ENCODE measurements at regions not wholly inside any gene's neighbourhood (a gene's known extent, or its start where the extent isn't known, plus 50 kb on each side); places are given as distances from the start of the nearest gene placed in this dataset.

DNA sequence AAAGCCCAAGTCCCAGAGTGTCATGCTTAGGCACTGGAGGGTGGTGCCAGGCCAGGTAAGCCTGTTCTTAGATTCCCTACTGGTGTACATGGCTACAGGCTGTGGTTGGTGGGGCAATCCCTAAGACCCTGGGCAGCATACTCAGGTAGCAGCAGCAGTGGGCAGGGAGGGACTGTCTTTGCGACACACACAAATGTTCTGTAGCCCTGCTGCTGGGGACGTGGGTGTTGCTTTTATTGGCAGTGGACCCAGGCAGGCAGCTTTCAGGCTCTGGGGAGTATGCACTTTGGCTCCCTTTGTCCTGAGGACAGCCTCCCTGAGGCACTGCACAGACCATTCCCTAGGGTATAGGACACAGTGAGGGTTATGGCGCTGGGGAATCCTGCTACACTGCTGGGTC, 137.1 kb upstream of the ADAMTS19 start:
- TF ChIP-seq, protein P1, sequence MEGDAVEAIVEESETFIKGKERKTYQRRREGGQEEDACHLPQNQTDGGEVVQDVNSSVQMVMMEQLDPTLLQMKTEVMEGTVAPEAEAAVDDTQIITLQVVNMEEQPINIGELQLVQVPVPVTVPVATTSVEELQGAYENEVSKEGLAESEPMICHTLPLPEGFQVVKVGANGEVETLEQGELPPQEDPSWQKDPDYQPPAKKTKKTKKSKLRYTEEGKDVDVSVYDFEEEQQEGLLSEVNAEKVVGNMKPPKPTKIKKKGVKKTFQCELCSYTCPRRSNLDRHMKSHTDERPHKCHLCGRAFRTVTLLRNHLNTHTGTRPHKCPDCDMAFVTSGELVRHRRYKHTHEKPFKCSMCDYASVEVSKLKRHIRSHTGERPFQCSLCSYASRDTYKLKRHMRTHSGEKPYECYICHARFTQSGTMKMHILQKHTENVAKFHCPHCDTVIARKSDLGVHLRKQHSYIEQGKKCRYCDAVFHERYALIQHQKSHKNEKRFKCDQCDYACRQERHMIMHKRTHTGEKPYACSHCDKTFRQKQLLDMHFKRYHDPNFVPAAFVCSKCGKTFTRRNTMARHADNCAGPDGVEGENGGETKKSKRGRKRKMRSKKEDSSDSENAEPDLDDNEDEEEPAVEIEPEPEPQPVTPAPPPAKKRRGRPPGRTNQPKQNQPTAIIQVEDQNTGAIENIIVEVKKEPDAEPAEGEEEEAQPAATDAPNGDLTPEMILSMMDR (IDR thresholded peaks at IDR 0.05), result no peak

DNA sequence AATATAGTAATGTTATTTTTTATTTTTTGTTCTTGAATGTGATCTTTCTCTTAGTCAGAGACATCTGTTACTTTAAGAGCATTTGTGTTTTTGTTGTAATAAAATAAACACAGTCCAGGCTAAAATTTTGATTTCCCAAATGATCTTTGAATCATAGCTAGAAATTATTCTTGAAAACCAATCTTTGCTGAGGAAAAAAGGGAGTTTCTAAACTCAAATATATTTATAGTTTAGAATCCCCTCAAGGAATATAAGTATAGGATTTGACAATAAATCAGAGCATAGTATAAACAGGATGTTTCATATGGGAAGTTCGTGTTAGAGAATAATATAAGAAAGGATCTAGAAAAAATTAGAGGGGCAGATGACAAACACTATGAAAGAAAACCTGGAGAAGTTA, 118.8 kb upstream of the ADAMTS19 start:
- Histone ChIP-seq H3K4me3 (no peak overlapping the region), H3K27me3 (no peaks in the 10 kb centered on the region), H3K4me1 (no peaks in the 10 kb centered on the region), H3K9ac (ENCODE audit: low read depth in 2 of 2, low read length in 2 of 2) (no peak overlapping the region), H3K9me3 (no peaks in the 10 kb centered on the region), H3K27ac (no peak overlapping the region), H3K36me3 (no peaks in the 10 kb centered on the region)
- DNase-seq, result no peak
- TF ChIP-seq, protein P1 (IDR thresholded peaks at IDR 0.05), result no peak
- intact Hi-C loops (cut with DNase I), result no loop called here

More for the DNA sequence above, 137.1 kb upstream of the ADAMTS19 start:
- Histone ChIP-seq H3K36me3 (no peaks in the 10 kb centered on the region), H3K4me3 (no peak overlapping the region), H3K9ac (ENCODE audit: low read depth in 2 of 2, low read length in 2 of 2) (no peak overlapping the region), H3K27me3 (no peaks in the 10 kb centered on the region), H3K27ac (no peak overlapping the region), H3K9me3 (no peaks in the 10 kb centered on the region), H3K4me1 (no peaks in the 10 kb centered on the region)
- intact Hi-C loops (cut with DNase I), result no loop called here
- no peak for DNase-seq

DNA sequence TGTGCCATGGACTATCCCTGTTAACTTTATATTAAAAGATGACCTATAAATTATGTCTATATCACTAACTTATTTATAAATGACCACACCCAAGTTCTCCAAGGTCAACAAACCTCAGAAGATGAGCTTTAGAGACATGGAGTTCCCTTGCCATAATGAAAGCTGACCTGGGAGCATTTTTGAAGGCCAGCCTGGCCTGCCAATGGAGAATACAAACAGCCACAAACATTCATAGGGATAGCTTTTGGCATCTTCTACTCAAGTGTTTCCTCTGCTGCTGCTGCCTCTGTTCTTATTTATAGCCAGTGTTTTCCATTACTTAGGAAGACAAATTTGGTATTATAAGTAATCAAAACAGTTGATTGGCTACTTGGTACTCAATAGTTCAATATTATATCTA, 117.3 kb upstream of the ADAMTS19 start:
- H3K27me3 ChIP-seq, result no peaks in the 10 kb centered on the region
- DNase-seq, result no peak
- H3K4me1 ChIP-seq, result no peaks in the 10 kb centered on the region
- intact Hi-C loops (cut with DNase I), result no loop called here
- H3K4me3 ChIP-seq, result no peak overlapping the region
- no peak overlapping the region for H3K9ac ChIP-seq (ENCODE audit: low read depth in 2 of 2, low read length in 2 of 2)
- H3K27ac ChIP-seq, result no peak overlapping the region
- TF ChIP-seq, protein P1 (IDR thresholded peaks at IDR 0.05), result no peak
- H3K9me3 ChIP-seq, result no peaks in the 10 kb centered on the region
- H3K36me3 ChIP-seq, result no peaks in the 10 kb centered on the region

DNA sequence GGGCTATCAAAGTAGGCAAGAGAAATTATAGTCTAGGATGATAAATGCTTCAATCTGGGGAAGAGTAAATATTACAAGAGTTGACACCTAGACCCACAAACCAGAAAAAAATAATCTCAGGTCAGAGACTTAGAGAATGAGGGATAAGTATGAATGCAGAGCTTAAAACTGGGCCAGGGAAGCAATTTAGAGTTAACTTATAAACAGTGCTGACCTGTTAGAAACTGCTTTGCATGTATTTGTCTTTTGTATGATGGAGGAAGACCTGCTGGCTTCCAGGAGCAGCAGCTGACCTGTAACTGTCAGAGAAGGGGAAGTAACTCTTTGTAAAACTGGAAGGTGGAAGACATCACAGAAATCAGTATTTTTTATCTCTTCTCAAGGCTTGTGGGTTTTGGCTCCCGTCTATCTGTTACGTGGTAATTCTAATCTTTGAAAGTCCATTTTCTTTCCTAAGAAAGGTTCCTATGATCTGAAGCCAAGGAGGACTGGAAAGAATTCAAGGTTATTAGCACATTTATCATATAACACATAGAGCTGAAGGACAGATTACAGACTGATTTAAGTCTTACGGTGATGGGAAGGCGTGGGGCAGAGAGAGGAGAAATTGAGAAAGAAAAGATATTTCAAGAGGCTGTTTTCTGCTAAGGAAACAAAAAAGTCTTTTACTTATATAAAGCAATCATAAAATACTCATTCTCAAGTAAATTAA, 114.7 kb upstream of the ADAMTS19 start:
- no peaks in the 10 kb centered on the region for H3K4me1 ChIP-seq
- DNase-seq, result no peak
- H3K9ac ChIP-seq (ENCODE audit: low read depth in 2 of 2, low read length in 2 of 2), result no peak overlapping the region
- no peaks in the 10 kb centered on the region for H3K36me3 ChIP-seq
- no peaks in the 10 kb centered on the region for H3K9me3 ChIP-seq
- intact Hi-C loops (cut with DNase I), result no loop called here
- no peak overlapping the region for H3K4me3 ChIP-seq
- H3K27me3 ChIP-seq, result no peaks in the 10 kb centered on the region
- TF ChIP-seq, protein P1 (IDR thresholded peaks at IDR 0.05), result no peak
- no peak overlapping the region for H3K27ac ChIP-seq

DNA sequence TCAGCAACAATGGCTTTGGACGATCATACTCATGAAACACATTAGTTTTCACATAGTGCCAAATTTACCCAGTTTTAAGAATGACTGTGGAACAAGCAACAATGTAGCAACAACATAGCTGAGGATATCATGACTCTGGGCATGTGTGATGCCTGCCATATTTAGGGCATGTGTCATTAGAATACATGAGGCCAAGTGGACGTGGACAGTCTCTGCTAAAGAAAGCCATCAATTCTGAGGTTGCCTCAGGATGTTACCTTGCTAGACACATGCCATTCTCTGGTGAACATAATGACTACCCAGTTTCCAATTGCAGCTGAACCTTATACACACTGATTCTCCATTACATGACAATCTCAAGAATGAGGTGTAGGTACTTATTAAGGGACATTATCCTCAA, 103.3 kb upstream of the ADAMTS19 start:
- Histone ChIP-seq H3K36me3 (no peaks in the 10 kb centered on the region), H3K27me3 (no peaks in the 10 kb centered on the region), H3K27ac (no peak overlapping the region), H3K4me1 (no peaks in the 10 kb centered on the region), H3K9me3 (no peaks in the 10 kb centered on the region), H3K4me3 (no peak overlapping the region), H3K9ac (ENCODE audit: low read depth in 2 of 2, low read length in 2 of 2) (no peak overlapping the region)
- TF ChIP-seq, protein P1 (IDR thresholded peaks at IDR 0.05), result no peak
- intact Hi-C loops (cut with DNase I), result no loop called here
- no peak for DNase-seq
